Spleen (tissue), 7 donors: ENCODE measurements at regions not wholly inside any gene's neighbourhood (a gene's known extent, or its start where the extent isn't known, plus 50 kb on each side); places are given as distances from the start of the nearest gene placed in this dataset.

Source experiments
- CTCF ChIP-seq, 11 experiments: fragments of 200-600 bp in 7 of 11; fragments of 450-650 bp in 4 of 11; sonication (generic) in 4 of 11; IDR thresholded peaks in 8 of 11; conservative IDR thresholded peaks in 3 of 11; 1 replicate in 7 of 11; 2 replicates in 4 of 11; pipeline versions ENCODE4 v1.4.0 to v1.8.0; 2016 to 2021; ENCODE audit warnings: antibody characterized with exemption in 11 of 11, inconsistent platforms in 4 of 11, mild to moderate bottlenecking in 1 of 11
- POLR2AphosphoS5 ChIP-seq, 3 donors: sonication (generic); formaldehyde crosslinking; IDR thresholded peaks; one replicate each; pipeline ENCODE4 v1.5.1; 2017; ENCODE audit warnings: antibody characterized with exemption in 3 of 3
- donor health status: DM: no; HTN: no; CAD: no; lungs with moderate emphysema.
- donor health status: DM: no; HTN: no; CAD: no.
- donor health status: DM: no; HTN: no; CAD: no.

- TF ChIP-seq CTCF (IDR thresholded peaks at IDR 0.05 in 8 of 11, conservative IDR thresholded peaks at IDR 0.05 in 3 of 11) (no peak), POLR2AphosphoS5 (IDR thresholded peaks at IDR 0.05) (no peak)
Observed at GRCh38 chr2:226554701-226555100, 244.9 kb downstream of the IRS1 start.
